Muscle layer of colon (tissue), 2 donors: ENCODE measurements at regions not wholly inside any gene's neighbourhood (a gene's known extent, or its start where the extent isn't known, plus 50 kb on each side); places are given as distances from the start of the nearest gene placed in this dataset.

ENCODE experiments used
- H3K27ac ChIP-seq: one replicate; pipeline ENCODE4 v1.7.0; 2013; ENCODE audit warnings: low read depth, mild to moderate bottlenecking, low read length, moderate library complexity
- H3K27me3 ChIP-seq, 2 donors: one replicate each; pipeline ENCODE4 v1.7.0; 2013; ENCODE audit warnings: low read length in 2 of 2, mild to moderate bottlenecking in 2 of 2; ENCODE audit not compliant: insufficient read depth in 2 of 2, control insufficient read depth in 1 of 2
- H3K36me3 ChIP-seq: one replicate; pipeline ENCODE4 v1.7.0; 2013; ENCODE audit warnings: mild to moderate bottlenecking, low read length; ENCODE audit not compliant: insufficient read depth
- H3K4me1 ChIP-seq: one replicate; pipeline ENCODE4 v1.7.0; 2013; ENCODE audit warnings: mild to moderate bottlenecking, low read length; ENCODE audit not compliant: insufficient read depth
- H3K4me3 ChIP-seq, 2 donors: one replicate each; pipeline ENCODE4 v1.7.0; 2013; ENCODE audit warnings: low read length in 2 of 2, low read depth in 1 of 2, mild to moderate bottlenecking in 1 of 2, moderate library complexity in 1 of 2
- H3K9ac ChIP-seq: one replicate; pipeline ENCODE4 v1.7.0; 2013; ENCODE audit warnings: low read length
- H3K9me3 ChIP-seq: one replicate; pipeline ENCODE4 v1.7.0; 2013; ENCODE audit warnings: mild to moderate bottlenecking, low read length
- donor health status: abdominal sarcoma.
- donor health status: Adenocarcinoma of cecum.

DNA sequence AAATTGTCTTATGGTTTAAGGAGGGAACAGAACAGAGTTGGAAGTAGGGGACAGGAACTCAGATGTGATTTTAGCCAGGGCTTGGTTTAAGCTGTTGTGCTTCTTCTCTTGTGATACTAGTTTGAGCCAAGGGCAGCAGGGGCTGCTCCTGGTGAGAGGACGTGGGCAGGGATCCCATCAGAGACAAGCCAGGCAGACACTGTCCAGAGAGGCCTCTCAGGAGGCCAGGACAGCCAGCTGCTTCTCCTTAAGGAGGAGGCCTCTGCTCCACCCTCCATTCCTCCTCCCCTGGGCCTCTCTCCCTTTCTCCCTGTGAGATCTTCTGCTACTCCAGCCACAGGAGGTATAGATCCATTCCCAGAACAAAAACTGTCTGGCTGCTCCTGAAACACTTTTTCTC, 108.4 kb upstream of the MLN start:
- no peak overlapping the region for H3K4me3 ChIP-seq

DNA sequence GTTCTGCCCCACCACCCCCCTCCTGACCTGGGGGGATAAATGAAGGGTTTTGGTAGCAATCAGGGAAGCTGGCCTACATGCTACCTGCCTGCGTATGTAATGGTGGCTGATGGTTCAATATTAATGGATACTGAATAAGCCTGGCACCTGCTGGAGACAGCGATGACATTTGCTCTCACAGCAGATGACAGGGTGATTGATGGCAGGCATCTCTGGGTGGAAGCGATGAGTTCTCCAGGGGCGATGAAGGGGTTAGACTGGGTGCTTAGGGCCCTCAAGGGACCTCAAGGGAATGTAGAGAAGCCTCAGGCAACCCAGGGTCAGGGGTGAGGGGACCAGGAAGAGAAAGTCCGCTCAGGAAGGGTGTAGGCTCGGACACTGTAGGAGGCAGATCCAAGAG, 107.7 kb upstream of the MLN start:
- no peaks in the 10 kb centered on the region for H3K9me3 ChIP-seq
- H3K9ac ChIP-seq, result no peak overlapping the region
- no peaks in the 10 kb centered on the region for H3K36me3 ChIP-seq
- H3K27me3 ChIP-seq, result no peaks in the 10 kb centered on the region
- H3K4me1 ChIP-seq, result peaks cover 28% of the 10 kb centered on the region
- H3K27ac ChIP-seq, result no peak overlapping the region
- no peak overlapping the region for H3K4me3 ChIP-seq

More for the DNA sequence above, 108.4 kb upstream of the MLN start:
- H3K36me3 ChIP-seq, result no peaks in the 10 kb centered on the region
- H3K9ac ChIP-seq, result no peak overlapping the region
- H3K4me1 ChIP-seq, result peaks cover 28% of the 10 kb centered on the region
- no peaks in the 10 kb centered on the region for H3K9me3 ChIP-seq
- H3K27ac ChIP-seq, result no peak overlapping the region
- H3K27me3 ChIP-seq, result no peaks in the 10 kb centered on the region

DNA sequence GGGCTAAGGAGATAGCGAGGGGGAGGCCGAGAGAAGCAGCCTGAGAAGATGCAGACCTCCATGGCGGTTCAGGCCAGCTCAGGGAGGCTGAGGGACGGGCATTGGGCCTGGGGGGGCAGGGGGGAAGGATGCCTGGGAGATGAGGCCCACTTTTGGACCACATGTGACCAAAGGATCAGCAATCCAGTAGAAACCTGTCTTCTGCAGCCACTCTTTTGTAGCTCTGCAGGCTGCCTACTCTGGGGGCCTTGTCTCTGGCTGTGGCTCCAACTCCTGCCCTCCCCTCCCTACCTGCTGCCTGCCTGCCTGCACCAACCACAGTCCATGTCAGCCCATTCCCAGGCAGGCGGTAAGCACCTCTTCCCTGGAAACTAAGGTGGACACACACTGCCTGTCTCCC, 106.8 kb upstream of the MLN start:
- Histone ChIP-seq H3K4me3 (no peak overlapping the region), H3K4me1 (peaks cover 27% of the 10 kb centered on the region)

DNA sequence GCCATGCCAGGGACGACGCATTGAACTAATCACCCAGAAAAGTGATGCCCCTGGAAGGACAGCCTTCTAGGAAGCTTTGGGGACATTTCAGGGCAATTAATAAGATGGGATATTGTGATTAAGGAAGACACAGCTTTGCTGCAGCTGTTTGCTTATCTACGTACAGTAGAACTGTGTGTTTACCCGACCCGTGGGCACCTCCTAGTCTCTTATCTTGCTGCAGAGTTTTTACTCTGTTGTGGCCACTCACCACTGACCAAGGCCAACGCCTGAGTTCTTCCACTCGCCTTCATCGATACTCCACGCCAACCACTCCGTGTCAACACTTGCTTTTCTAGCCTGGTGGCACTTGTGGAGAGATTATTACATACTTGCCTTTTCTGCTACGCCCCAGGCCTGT, 105.9 kb upstream of the MLN start:
- H3K4me1 ChIP-seq, result peaks cover 24% of the 10 kb centered on the region

More for the DNA sequence above, 106.8 kb upstream of the MLN start:
- Histone ChIP-seq H3K27me3 (no peaks in the 10 kb centered on the region), H3K9ac (no peak overlapping the region), H3K27ac (no peak overlapping the region), H3K9me3 (no peaks in the 10 kb centered on the region), H3K36me3 (no peaks in the 10 kb centered on the region)

DNA sequence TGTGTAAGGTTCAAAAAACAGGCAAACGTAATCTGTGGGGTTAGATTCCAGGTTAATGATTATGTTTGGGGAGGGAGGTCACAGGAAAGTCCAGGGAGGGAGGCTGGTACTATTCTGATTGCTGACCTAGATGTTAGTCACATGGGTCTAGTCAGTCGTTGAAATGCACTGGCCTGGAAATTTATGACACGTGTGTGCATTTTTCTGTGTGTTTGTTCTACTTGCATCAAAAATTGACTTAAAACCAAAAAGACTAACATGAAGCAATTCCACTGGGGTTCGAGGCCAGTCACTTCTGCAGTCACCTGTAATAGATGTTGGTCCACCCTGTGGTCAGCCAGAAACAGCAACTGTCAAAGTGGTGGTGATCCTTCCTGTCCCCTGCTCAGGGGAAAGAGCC, 104.2 kb upstream of the MLN start:
- peaks cover 30% of the 10 kb centered on the region for H3K4me1 ChIP-seq
- H3K4me3 ChIP-seq, result no peak overlapping the region
- H3K36me3 ChIP-seq, result no peaks in the 10 kb centered on the region
- H3K27me3 ChIP-seq, result peaks cover 0 to 3% of the 10 kb centered on the region in 2 donors
- no peak overlapping the region for H3K27ac ChIP-seq
- no peak overlapping the region for H3K9ac ChIP-seq
- no peaks in the 10 kb centered on the region for H3K9me3 ChIP-seq

More for the DNA sequence above, 105.9 kb upstream of the MLN start:
- Histone ChIP-seq H3K9me3 (no peaks in the 10 kb centered on the region), H3K4me3 (no peak overlapping the region), H3K27ac (no peak overlapping the region), H3K9ac (no peak overlapping the region), H3K36me3 (no peaks in the 10 kb centered on the region), H3K27me3 (no peaks in the 10 kb centered on the region)

DNA sequence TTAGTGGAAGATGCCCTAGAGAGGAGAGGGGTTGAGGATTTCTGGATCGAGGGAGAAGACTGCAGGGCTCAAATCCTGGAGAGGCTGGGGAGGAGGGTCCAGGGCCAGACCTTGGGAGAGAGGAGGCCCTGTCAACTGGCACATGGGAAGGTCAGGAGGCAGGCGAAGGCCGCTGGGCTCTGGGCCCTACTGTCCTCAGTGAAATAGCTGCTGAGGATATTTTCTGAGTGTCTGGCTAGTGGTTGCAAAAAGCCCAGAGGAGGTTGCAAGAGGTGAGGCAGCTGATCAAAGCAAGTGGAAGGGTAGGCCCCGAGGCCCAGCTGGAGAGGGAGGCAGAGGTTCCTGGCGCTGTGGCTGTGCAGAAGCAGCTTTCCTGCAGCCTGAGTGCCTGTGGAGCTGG, 103.4 kb upstream of the MLN start:
- no peak overlapping the region for H3K27ac ChIP-seq
- H3K9me3 ChIP-seq, result no peaks in the 10 kb centered on the region
- H3K4me1 ChIP-seq, result peaks cover 25% of the 10 kb centered on the region
- H3K27me3 ChIP-seq, result peaks cover 0 to 3% of the 10 kb centered on the region in 2 donors
- H3K9ac ChIP-seq, result no peak overlapping the region
- H3K4me3 ChIP-seq, result no peak overlapping the region
- no peaks in the 10 kb centered on the region for H3K36me3 ChIP-seq

DNA sequence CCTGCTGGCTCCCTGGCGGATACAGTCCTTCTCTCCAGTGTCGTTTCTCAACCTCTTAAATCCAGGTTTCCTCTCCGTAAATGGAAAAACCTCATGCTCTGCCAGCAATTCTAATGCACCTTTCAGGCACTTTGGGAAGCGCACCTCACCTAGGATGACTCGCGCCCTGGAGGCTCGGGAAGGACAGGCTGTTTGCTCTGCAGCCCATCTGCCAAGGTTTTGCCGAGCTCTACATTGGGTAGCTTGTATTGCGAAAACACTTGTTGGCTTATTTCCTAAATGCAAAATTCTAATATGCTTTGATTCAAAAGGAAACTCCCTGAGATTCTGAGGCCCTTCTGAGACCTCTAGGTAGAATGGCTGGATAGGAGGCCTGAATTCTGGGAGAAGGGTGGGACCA, 102.6 kb upstream of the MLN start:
- Histone ChIP-seq H3K36me3 (no peaks in the 10 kb centered on the region), H3K9ac (no peak overlapping the region), H3K27me3 (peaks cover 0 to 3% of the 10 kb centered on the region in 2 donors), H3K4me1 (peaks cover 17% of the 10 kb centered on the region), H3K9me3 (no peaks in the 10 kb centered on the region), H3K27ac (no peak overlapping the region), H3K4me3 (no peak overlapping the region)

DNA sequence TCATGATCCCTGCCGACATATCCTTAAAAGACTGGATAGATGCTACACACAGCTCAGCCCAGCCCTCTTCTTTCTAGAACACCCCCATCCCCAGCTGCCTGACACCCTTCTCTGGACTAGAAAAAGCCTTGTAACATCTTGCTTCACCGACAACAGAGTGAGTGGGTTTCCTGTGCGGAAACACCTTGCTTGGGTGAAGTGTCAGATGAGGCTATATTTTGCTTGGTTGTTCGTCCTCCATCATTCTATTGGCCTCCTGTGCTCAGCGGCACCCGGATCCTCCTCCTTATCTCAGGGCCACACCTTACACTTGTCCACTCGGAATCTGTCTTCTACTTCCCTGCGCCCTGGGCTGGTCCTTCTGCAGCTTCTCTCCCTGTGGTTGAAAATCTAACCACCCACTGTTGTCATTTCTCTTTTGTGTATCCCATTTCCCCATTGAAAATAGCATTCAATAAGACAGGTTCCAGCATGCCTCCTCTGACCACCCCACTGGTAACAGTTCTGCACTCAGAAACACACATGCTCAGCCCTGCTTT, 101.3 kb upstream of the MLN start:
- H3K4me3 ChIP-seq, result no peak overlapping the region

DNA sequence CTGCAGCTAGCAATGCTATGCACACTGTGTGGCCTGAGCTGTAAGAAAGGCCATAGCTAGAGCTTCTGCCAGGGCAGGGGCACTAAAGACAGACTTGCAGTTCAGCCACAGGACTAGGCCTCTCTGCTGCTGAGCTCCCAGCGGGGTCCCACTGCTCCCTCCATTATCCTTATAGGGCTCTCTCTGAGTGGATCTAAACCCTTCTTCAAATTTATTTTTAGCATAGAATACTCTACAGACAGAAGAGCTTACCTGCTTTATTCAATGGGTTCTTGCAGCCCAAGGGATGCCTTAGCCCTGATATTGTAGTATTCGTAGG, 100.9 kb upstream of the MLN start:
- Histone ChIP-seq H3K4me3 (no peak overlapping the region), H3K36me3 (no peaks in the 10 kb centered on the region), H3K9ac (no peak overlapping the region), H3K9me3 (no peaks in the 10 kb centered on the region), H3K27me3 (peaks cover 0 to 3% of the 10 kb centered on the region in 2 donors), H3K4me1 (peaks cover 14% of the 10 kb centered on the region), H3K27ac (no peak overlapping the region)

More for the DNA sequence above, 101.3 kb upstream of the MLN start:
- H3K4me1 ChIP-seq, result peaks cover 14% of the 10 kb centered on the region
- peaks cover 0 to 3% of the 10 kb centered on the region in 2 donors for H3K27me3 ChIP-seq
- no peaks in the 10 kb centered on the region for H3K9me3 ChIP-seq
- no peaks in the 10 kb centered on the region for H3K36me3 ChIP-seq
- H3K27ac ChIP-seq, result no peak overlapping the region
- no peak overlapping the region for H3K9ac ChIP-seq

DNA sequence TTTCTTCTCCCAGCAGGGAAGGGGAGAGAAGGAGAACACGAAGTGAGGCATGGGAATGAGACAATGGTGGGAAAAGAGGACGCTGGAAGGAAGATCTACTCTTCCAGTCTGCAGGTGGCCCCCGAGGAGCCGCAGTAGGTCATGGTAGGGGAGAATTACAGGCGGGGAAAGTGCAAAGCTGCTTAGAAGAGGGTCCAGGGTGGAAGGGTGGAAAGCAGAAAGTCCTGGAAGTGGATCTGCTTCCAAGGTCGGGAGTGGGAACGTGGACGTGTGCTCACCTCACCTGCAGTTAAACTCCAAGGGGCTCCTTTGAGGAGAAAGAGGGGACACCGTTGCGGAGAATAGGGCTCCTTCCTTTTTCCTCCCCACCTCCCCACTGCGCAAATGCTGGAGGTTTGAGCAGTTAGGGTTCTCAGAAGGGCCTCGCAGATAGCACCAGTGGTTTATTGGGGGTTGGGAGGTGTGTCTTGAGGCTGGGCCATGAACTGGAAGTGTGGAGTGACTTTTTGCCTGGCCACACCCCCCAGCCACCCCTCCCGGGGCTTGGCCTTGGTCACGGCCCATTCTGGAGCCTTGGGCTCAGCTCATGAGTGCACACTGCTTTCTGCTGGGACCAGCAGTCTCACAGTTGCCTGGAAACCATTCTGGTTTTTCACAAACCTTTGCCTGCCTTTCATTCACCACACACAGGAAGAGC, 100.4 kb upstream of the MLN start:
- H3K4me1 ChIP-seq, result peaks cover 14% of the 10 kb centered on the region
- H3K27ac ChIP-seq, result no peak overlapping the region

DNA sequence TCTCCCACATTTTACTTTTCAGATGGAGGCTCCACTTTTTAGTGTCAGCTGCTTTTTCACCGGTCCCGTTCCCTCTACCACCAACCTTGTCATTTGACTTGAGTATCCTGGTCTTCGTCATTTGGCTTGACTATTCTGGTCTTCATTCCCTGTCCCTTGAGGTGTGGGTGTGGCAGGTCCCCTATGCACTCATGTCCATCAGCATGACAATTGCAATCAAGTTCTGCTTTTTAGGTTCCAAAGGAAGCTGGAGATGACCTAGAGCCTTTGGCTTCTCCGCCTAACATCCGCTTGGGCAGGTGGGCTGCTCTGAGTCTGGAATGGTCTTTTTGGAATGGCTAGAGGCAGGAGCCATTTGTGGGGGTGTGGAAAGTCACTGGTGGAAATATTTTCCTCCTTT, 99.8 kb upstream of the MLN start:
- H3K9ac ChIP-seq, result no peak overlapping the region
- H3K4me1 ChIP-seq, result peaks cover 14% of the 10 kb centered on the region
- no peaks in the 10 kb centered on the region for H3K36me3 ChIP-seq
- no peaks in the 10 kb centered on the region for H3K9me3 ChIP-seq
- H3K27me3 ChIP-seq, result peaks cover 0 to 3% of the 10 kb centered on the region in 2 donors
- H3K27ac ChIP-seq, result no peak overlapping the region
- H3K4me3 ChIP-seq, result no peak overlapping the region

More for the DNA sequence above, 100.4 kb upstream of the MLN start:
- H3K4me3 ChIP-seq, result no peak overlapping the region
- H3K36me3 ChIP-seq, result no peaks in the 10 kb centered on the region
- H3K9me3 ChIP-seq, result no peaks in the 10 kb centered on the region
- no peak overlapping the region for H3K9ac ChIP-seq
- H3K27me3 ChIP-seq, result peaks cover 0 to 3% of the 10 kb centered on the region in 2 donors

DNA sequence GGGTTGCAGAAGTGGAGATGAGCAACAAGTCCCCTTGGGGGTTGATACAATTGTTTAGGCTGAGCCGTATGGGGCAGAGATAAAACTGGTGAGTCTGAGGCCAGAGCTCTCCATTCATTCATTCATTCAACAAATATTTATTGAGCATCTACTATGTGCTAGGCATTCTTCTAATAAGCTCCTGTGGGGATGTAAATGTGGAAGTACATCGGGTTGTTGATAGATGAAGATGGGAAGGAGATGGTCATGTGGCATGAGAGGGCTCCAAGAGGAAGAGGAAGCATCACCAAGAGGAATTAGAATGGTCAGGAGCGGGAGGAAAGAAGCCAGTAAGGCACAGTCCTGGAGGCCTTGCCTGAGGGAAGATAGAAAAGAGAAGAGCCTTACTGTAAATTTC, 98.7 kb upstream of the MLN start:
- no peak overlapping the region for H3K4me3 ChIP-seq
- no peaks in the 10 kb centered on the region for H3K36me3 ChIP-seq
- no peaks in the 10 kb centered on the region for H3K9me3 ChIP-seq
- peaks cover 14% of the 10 kb centered on the region for H3K4me1 ChIP-seq
- no peak overlapping the region for H3K27ac ChIP-seq
- H3K27me3 ChIP-seq, result peaks cover 0 to 3% of the 10 kb centered on the region in 2 donors
- H3K9ac ChIP-seq, result no peak overlapping the region
